Activated B cell treated with CpG ODN at 0.5 μM for 24 hours (primary cell): ENCODE measurements at regions not wholly inside any gene's neighbourhood (a gene's known extent, or its start where the extent isn't known, plus 50 kb on each side); places are given as distances from the start of the nearest gene placed in this dataset.

Source experiments
- ATAC-seq: fragments of 200-7000 bp; cut with Tn5 transposase; one replicate; pipeline ENCODE4 v1.10.0; 2021; ENCODE audit warnings: low read depth, mild to moderate bottlenecking, moderate library complexity
- CTCF ChIA-PET: fragments of 350-600 bp; sonication (Branson Sonifier 250); formaldehyde crosslinking; loops from one replicate; lab custom pipeline; 2021; ENCODE audit warnings: antibody characterized with exemption; lab: Charles Lee
- POLR2A ChIA-PET: fragments of 350-600 bp; sonication (Branson Sonifier 250); formaldehyde crosslinking; loops from one replicate; lab custom pipeline; 2021; ENCODE audit warnings: antibody characterized with exemption; lab: Charles Lee
- DNase-seq: peaks from one replicate; pipeline ENCODE4 v3.0.0; 2022
- H3K27ac Mint-ChIP-seq: one replicate; pipeline ENCODE4 v1.8.0; 2020; ENCODE audit warnings: mixed read lengths
- H3K27me3 Mint-ChIP-seq: one replicate; pipeline ENCODE4 v1.8.0; 2021; ENCODE audit warnings: mixed read lengths
- H3K36me3 Mint-ChIP-seq: one replicate; pipeline ENCODE4 v1.8.0; 2021; ENCODE audit warnings: low read depth, mixed read lengths
- H3K4me1 Mint-ChIP-seq: one replicate; pipeline ENCODE4 v1.8.0; 2021; ENCODE audit warnings: mixed read lengths
- H3K4me3 Mint-ChIP-seq: one replicate; pipeline ENCODE4 v1.8.0; 2020; ENCODE audit warnings: mild to moderate bottlenecking, mixed read lengths
- H3K9me3 Mint-ChIP-seq: one replicate; pipeline ENCODE4 v1.8.0; 2020; ENCODE audit warnings: mixed read lengths
- intact Hi-C: fragments of 100-400 bp; cut with micrococcal nuclease; formaldehyde crosslinking; loops from one replicate; pipeline ENCODE4 v1.15.1; 2024
- TF ChIP-seq, protein P1 (sequence below): fragments of 200-600 bp; IDR thresholded peaks from one replicate; pipeline ENCODE4 v1.8.0; 2022; ENCODE audit warnings: antibody characterized with exemption, mild to moderate bottlenecking

DNA sequence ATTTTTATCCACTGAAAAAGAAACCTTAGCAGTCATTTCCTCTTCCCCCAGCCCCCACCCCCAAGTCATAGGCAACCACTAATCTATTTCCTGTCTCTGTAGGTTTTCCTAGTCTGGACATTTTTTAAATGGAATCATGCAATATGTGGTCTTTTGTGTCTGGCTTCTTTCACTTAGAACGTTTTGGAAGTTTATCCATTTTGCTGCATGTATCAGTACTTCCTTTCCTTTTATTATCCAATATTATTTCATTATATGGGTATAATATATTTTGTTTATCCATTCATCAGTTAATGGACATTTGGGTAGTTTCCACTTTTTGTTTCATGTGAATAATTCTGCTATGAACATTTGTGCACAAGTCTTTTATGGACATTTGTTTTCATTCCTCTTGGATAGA is 99.3 kb upstream of the BMP5 start:
- Mint-ChIP-seq H3K4me3 (no peak overlapping the region), H3K27me3 (no peaks in the 10 kb centered on the region), H3K4me1 (no peaks in the 10 kb centered on the region), H3K27ac (no peak overlapping the region), H3K9me3 (peaks cover 4% of the 10 kb centered on the region), H3K36me3 (no peaks in the 10 kb centered on the region)
- ATAC-seq (no peak), DNase-seq (no peak)
- POLR2A ChIA-PET: no interaction called here
- CTCF ChIA-PET: no interaction called here
- intact Hi-C loops: no loop called here
- TF ChIP-seq, protein P1, sequence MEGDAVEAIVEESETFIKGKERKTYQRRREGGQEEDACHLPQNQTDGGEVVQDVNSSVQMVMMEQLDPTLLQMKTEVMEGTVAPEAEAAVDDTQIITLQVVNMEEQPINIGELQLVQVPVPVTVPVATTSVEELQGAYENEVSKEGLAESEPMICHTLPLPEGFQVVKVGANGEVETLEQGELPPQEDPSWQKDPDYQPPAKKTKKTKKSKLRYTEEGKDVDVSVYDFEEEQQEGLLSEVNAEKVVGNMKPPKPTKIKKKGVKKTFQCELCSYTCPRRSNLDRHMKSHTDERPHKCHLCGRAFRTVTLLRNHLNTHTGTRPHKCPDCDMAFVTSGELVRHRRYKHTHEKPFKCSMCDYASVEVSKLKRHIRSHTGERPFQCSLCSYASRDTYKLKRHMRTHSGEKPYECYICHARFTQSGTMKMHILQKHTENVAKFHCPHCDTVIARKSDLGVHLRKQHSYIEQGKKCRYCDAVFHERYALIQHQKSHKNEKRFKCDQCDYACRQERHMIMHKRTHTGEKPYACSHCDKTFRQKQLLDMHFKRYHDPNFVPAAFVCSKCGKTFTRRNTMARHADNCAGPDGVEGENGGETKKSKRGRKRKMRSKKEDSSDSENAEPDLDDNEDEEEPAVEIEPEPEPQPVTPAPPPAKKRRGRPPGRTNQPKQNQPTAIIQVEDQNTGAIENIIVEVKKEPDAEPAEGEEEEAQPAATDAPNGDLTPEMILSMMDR: no peak

DNA sequence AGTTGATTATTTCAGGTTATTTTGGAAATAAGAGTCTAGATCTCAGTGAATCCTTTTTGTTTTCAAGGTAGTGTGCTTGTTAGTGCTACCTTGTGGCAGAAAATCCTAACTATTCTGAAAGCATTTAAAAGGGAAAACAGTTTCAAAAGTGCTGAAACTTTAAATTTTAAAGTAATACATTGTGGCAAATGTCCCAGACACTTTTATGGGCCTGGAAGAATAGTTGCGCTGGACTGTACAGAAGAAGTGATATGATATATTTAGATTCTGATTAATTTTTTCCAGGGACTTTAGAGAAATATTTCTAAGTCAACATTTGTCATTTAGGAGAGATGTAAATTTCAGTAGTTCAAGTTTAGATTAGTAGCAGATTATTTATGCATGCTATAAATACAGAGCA is 96.7 kb upstream of the BMP5 start:
- H3K36me3 Mint-ChIP-seq: no peaks in the 10 kb centered on the region
- intact Hi-C loops: no loop called here
- TF ChIP-seq, protein P1: no peak
- ChIA-PET CTCF (no interaction called here), POLR2A (no interaction called here)
- DNase-seq: no peak
- no peak overlapping the region for H3K4me3 Mint-ChIP-seq
- no peak for ATAC-seq
- H3K9me3 Mint-ChIP-seq: peaks cover 3% of the 10 kb centered on the region
- H3K27ac Mint-ChIP-seq: no peak overlapping the region
- no peaks in the 10 kb centered on the region for H3K4me1 Mint-ChIP-seq
- H3K27me3 Mint-ChIP-seq: no peaks in the 10 kb centered on the region

DNA sequence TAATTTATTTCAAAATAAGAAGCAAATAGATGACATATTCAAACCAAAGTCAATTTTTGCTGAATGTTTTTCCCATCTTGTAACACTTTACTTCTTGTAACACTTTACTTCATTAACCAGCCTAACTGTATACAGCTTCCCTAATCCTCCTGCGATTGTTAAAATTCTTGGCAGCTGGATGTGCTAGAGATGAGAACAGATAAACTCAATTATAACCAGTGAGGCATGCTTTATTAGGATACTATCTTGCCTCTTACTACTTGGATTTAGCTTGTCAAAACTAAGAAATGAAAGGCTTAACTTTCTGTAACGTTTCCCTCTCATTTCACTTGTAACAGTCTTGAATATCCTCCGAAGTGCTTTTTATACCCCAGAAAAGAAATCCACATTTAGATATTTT is 94.1 kb upstream of the BMP5 start:
- ChIA-PET CTCF (no interaction called here), POLR2A (no interaction called here)
- intact Hi-C loops: no loop called here
- Mint-ChIP-seq H3K4me1 (no peaks in the 10 kb centered on the region), H3K27me3 (no peaks in the 10 kb centered on the region), H3K36me3 (no peaks in the 10 kb centered on the region), H3K9me3 (peaks cover 3% of the 10 kb centered on the region), H3K4me3 (no peak overlapping the region), H3K27ac (no peak overlapping the region)
- no peak for ATAC-seq
- no peak for DNase-seq
- TF ChIP-seq, protein P1: no peak

DNA sequence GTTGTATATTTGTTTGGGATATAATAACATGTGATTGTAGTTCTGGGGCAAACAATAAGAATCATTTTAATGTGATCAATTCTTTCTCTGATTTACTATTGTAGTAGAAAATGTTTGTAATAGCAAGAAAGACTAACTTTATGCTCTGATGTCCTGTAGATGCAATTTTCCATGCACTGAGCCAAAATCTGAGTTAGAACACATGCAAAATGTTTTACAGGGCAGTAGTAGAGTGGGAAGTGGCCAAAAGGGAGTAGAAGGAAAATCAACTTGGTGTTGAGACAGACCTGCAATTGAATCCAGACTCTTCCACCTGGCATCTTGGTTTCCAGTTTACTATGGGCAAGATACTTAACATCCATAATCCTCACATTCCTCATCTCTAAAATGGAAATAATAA is 93.5 kb upstream of the BMP5 start:
- intact Hi-C loops: no loop called here
- Mint-ChIP-seq H3K36me3 (no peaks in the 10 kb centered on the region), H3K27me3 (no peaks in the 10 kb centered on the region), H3K27ac (no peak overlapping the region), H3K9me3 (peaks cover 4% of the 10 kb centered on the region), H3K4me3 (no peak overlapping the region), H3K4me1 (no peaks in the 10 kb centered on the region)
- ATAC-seq (no peak), DNase-seq (no peak)
- TF ChIP-seq, protein P1: no peak
- ChIA-PET CTCF (no interaction called here), POLR2A (no interaction called here)

DNA sequence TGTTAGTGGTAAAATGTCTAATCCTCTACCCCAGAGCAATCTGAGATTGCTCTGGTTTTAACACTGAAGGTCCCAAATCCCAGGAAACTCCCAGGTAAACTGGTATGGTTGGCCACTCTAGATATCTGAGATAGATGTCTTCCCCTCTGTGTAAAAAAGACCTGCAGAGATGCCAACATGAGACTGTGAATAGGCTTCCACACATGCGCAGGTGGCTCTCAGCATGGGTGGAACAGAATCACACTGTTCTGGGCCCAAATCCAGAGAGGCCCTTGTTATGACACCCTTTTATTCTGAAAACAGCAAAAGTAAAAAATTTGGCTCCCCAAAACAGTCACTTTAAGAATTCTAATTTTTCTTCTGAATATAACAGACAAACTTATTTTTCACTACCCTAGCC is 88.7 kb upstream of the BMP5 start:
- TF ChIP-seq, protein P1: no peak
- Mint-ChIP-seq H3K4me3 (no peak overlapping the region), H3K27me3 (no peaks in the 10 kb centered on the region), H3K9me3 (peaks cover 6% of the 10 kb centered on the region), H3K27ac (no peak overlapping the region), H3K36me3 (no peaks in the 10 kb centered on the region), H3K4me1 (no peaks in the 10 kb centered on the region)
- intact Hi-C loops: no loop called here
- no peak for DNase-seq
- POLR2A ChIA-PET: no interaction called here
- ATAC-seq: no peak
- CTCF ChIA-PET: no interaction called here
